Tibial nerve (tissue), 4 donors: ENCODE measurements at regions not wholly inside any gene's neighbourhood (a gene's known extent, or its start where the extent isn't known, plus 50 kb on each side); places are given as distances from the start of the nearest gene placed in this dataset.
A peak's percentile ranks its signal among the peaks of the same experiment; 100 is the strongest.

ENCODE experiments used
- DNase-seq, 2 donors: peaks; one replicate each; pipeline ENCODE4 v3.0.0-alpha.2; 2019; ENCODE audit warnings: low spot score in 2 of 2
- H3K27ac ChIP-seq, 4 donors: fragments of 200-600 bp; sonication (generic) in 3 of 4; one replicate each; pipeline ENCODE4 v1.5.1; 2017 to 2019; ENCODE audit warnings: mild to moderate bottlenecking in 1 of 4
- H3K27me3 ChIP-seq, 2 donors: fragments of 200-600 bp; sonication (generic) in 1 of 2; one replicate each; pipeline versions ENCODE4 v1.5.1 to v1.6.0; 2017 to 2019
- H3K36me3 ChIP-seq, 3 donors: fragments of 200-600 bp; sonication (generic); one replicate each; pipeline ENCODE4 v1.5.1; 2018 to 2019
- H3K4me1 ChIP-seq, 4 donors: fragments of 200-600 bp; sonication (generic) in 3 of 4; one replicate each; pipeline ENCODE4 v1.5.1; 2017 to 2019
- H3K4me3 ChIP-seq, 4 donors: fragments of 200-600 bp; sonication (generic) in 3 of 4; one replicate each; pipeline ENCODE4 v1.5.1; 2017 to 2019; ENCODE audit warnings: mild to moderate bottlenecking in 1 of 4, moderate library complexity in 1 of 4
- H3K9me3 ChIP-seq, 4 donors: fragments of 200-600 bp; sonication (generic) in 3 of 4; one replicate each; pipeline ENCODE4 v1.5.1; 2017 to 2019
- EP300 ChIP-seq, 2 donors: sonication (generic); formaldehyde crosslinking; IDR thresholded peaks; one replicate each; pipeline ENCODE4 v1.6.1; 2017; ENCODE audit warnings: antibody characterized with exemption in 2 of 2, mild to moderate bottlenecking in 1 of 2
- POLR2A ChIP-seq, 2 donors: fragments of 450-650 bp; IDR thresholded peaks; one replicate each; pipeline ENCODE4 v1.6.1; 2017; ENCODE audit warnings: antibody characterized with exemption in 2 of 2, mild to moderate bottlenecking in 2 of 2, moderate library complexity in 2 of 2
- WGBS, 2 donors: methylation state at CpG; one replicate each; pipeline ENCODE4 v1.1.5; 2018; 5-methylcytosine and 5-hydroxymethylcytosine counted together
- TF ChIP-seq, protein P1 (sequence below), 5 experiments: fragments of 200-600 bp in 3 of 5; fragments of 450-650 bp in 2 of 5; sonication (generic) in 3 of 5; IDR thresholded peaks; one replicate each; pipeline ENCODE4 v1.5.1; 2016 to 2019; ENCODE audit warnings: antibody characterized with exemption in 5 of 5, mild to moderate bottlenecking in 3 of 5, moderate library complexity in 2 of 5

DNA sequence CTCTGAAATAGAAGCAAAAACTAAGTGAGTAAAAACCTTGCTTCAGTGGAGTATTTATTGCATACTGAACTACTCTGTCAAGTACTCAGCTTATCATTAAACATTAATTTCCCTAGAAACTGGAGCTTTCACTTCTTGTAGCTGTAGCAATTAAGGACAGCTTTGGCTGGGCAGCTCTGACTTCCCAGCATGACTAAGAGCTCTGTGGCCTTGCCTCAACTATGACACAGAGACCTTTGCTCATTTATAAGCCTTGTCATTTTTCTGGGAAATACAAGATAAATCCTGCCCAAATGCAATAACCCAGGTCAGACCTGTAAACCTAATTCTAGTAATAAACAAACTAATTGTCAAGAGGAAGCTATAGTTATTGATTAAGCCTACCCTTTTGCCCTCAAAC is 65.4 kb upstream of the STK32A start:
- no peaks in the 10 kb centered on the region for H3K36me3 ChIP-seq
- H3K27ac ChIP-seq: peak overlapping the region in 2 of 4 donors; percentile 24 to 49
- H3K27me3 ChIP-seq: no peaks in the 10 kb centered on the region
- no peak overlapping the region for H3K4me3 ChIP-seq
- H3K9me3 ChIP-seq: no peaks in the 10 kb centered on the region
- peaks cover 3 to 31% (median 7%) of the 10 kb centered on the region in 4 donors for H3K4me1 ChIP-seq
- TF ChIP-seq, protein P1, sequence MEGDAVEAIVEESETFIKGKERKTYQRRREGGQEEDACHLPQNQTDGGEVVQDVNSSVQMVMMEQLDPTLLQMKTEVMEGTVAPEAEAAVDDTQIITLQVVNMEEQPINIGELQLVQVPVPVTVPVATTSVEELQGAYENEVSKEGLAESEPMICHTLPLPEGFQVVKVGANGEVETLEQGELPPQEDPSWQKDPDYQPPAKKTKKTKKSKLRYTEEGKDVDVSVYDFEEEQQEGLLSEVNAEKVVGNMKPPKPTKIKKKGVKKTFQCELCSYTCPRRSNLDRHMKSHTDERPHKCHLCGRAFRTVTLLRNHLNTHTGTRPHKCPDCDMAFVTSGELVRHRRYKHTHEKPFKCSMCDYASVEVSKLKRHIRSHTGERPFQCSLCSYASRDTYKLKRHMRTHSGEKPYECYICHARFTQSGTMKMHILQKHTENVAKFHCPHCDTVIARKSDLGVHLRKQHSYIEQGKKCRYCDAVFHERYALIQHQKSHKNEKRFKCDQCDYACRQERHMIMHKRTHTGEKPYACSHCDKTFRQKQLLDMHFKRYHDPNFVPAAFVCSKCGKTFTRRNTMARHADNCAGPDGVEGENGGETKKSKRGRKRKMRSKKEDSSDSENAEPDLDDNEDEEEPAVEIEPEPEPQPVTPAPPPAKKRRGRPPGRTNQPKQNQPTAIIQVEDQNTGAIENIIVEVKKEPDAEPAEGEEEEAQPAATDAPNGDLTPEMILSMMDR (IDR thresholded peaks at IDR 0.05): no peak
- TF ChIP-seq EP300 (IDR thresholded peaks at IDR 0.05): no peak
- TF ChIP-seq POLR2A (IDR thresholded peaks at IDR 0.05): no peak
- DNase-seq: no peak

DNA sequence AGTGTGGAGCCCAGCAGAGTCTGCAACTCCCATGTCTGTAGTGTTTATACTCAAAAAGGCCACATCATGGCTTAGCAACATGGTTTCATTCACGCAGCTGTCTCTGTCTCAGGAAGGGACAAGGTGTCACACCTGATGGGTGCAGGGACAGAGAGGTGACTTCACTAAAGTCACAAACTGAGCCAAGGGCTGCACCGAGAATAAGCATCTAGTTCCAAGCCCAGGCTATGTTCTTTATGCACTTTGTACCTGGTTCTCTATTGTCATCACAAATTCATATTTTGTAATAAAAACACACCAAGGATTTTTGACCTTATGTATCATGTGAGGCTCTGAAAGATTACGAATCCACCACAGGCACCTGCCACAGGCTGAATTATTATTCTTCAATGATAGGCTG is 64.9 kb upstream of the STK32A start:
- Histone ChIP-seq H3K36me3 (no peaks in the 10 kb centered on the region), H3K4me3 (no peak overlapping the region), H3K27me3 (no peaks in the 10 kb centered on the region), H3K27ac (peak overlapping the region in 2 of 4 donors; percentile 24 to 49), H3K4me1 (peaks cover 3 to 31% (median 7%) of the 10 kb centered on the region in 4 donors), H3K9me3 (no peaks in the 10 kb centered on the region)
- TF ChIP-seq POLR2A (IDR thresholded peaks at IDR 0.05) (no peak), EP300 (IDR thresholded peaks at IDR 0.05) (no peak)
- TF ChIP-seq, protein P1 (IDR thresholded peaks at IDR 0.05): no peak
- DNase-seq: no peak
- WGBS, 2 donors: 74 to 88% methylated on average over 3 of the region's 3 CpGs

DNA sequence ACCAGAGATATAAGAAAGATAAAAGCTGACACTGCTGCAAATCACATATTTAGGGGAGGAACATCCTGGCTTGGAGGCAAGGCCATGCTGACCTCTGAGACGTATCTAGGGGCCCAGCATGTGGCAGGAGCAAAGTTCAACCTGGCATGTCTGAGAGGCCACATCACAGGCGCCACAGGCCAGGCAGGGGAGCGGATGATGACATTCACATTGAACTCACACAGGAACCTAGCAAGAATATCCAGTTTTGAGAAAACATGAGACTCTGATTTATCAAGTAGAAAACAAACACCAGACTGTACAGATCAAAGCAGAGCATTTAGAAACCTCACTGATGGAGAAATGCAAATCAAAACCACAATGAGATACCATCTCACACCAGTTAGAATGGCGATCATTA is 64.2 kb upstream of the STK32A start:
- Histone ChIP-seq H3K9me3 (no peaks in the 10 kb centered on the region), H3K36me3 (no peaks in the 10 kb centered on the region), H3K4me1 (peaks cover 3 to 31% (median 7%) of the 10 kb centered on the region in 4 donors), H3K27me3 (no peaks in the 10 kb centered on the region), H3K4me3 (no peak overlapping the region), H3K27ac (no peak overlapping the region)
- DNase-seq: no peak
- TF ChIP-seq EP300 (IDR thresholded peaks at IDR 0.05) (no peak), POLR2A (IDR thresholded peaks at IDR 0.05) (no peak)
- TF ChIP-seq, protein P1 (IDR thresholded peaks at IDR 0.05): no peak
- 67 to 68% methylated on average over 4 of the region's 4 CpGs for WGBS, 2 donors

DNA sequence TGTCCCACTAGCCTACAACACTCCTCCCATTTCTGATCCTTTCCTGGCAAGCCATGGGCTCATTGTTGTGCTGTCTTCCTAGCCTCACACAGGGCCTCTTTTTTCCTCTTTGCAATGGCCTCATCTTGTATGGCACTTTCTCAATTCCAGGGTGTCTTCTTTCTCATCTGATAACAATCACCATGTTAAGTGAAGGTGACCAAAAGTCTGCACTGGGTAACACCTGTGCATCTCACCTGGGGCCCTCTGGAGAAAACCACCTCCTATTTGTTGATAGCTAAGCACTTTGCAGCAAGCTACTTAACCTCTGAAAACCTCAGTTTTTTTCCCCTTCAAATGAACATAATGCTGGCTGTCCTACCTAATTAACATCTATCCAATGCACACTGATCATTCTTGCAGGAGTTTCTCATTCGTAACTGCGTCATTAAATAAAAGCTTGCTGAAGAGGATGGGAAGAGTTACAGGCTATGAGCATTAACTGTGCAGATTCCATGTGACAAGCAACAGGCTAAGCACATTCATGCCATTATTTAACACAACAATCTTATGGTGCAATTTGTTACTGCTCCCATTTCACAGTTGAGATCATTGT is 60.1 kb upstream of the STK32A start:
- Histone ChIP-seq H3K36me3 (no peaks in the 10 kb centered on the region), H3K27me3 (no peaks in the 10 kb centered on the region), H3K27ac (no peak overlapping the region), H3K4me1 (peaks cover 0 to 7% (median under 1%) of the 10 kb centered on the region in 4 donors), H3K9me3 (no peaks in the 10 kb centered on the region), H3K4me3 (no peak overlapping the region)
- WGBS, 2 donors: 64 to 73% methylated on average over 2 of the region's 2 CpGs
- TF ChIP-seq EP300 (IDR thresholded peaks at IDR 0.05): no peak
- TF ChIP-seq, protein P1 (IDR thresholded peaks at IDR 0.05): no peak
- TF ChIP-seq POLR2A (IDR thresholded peaks at IDR 0.05): no peak
- no peak for DNase-seq

DNA sequence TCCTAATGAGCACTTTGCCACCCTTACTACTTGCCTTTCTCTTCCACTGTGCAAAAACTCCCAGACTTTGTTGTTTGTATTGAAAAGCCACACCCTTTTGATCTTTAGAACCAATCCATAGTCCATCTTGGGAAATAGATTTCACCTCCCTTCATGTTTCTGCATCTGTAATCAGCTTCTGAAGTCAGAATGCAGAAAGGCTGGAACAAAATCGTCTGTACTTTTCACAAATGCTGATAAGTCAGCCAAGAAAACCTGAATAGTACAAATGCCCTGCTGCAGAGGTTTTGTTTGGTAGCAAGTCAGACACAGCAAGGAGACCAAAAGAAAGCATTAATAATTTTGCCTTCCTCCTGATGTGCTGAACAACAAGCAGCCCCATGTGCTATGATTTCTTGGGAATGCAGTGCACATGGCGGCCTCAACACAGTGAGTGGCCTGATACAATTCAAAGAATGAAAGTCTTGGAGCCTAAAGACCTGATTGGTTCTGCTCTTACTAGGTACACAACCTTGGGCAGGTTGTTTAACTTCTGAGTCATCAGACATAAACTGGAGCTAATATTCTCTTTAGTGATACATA is 59.2 kb upstream of the STK32A start:
- Histone ChIP-seq H3K27me3 (no peaks in the 10 kb centered on the region), H3K36me3 (no peaks in the 10 kb centered on the region), H3K9me3 (no peaks in the 10 kb centered on the region), H3K4me3 (no peak overlapping the region), H3K4me1 (peaks cover 0 to 1% (median 0%) of the 10 kb centered on the region in 4 donors), H3K27ac (peak overlapping the region in 1 of 4 donors; percentile 3)
- TF ChIP-seq, protein P1 (IDR thresholded peaks at IDR 0.05): no peak
- TF ChIP-seq EP300 (IDR thresholded peaks at IDR 0.05): no peak
- TF ChIP-seq POLR2A (IDR thresholded peaks at IDR 0.05): no peak
- no peak for DNase-seq
- WGBS, 2 donors: 65 to 72% methylated on average over 2 of the region's 2 CpGs
